CD4-positive, alpha-beta T cell treated with Interleukin-15 for 4 hours (primary cell): ENCODE measurements at regions not wholly inside any gene's neighbourhood (a gene's known extent, or its start where the extent isn't known, plus 50 kb on each side); places are given as distances from the start of the nearest gene placed in this dataset.
"Not testable (repeated sequence)": the region's sequence is repeated elsewhere in the genome, so short reads cannot be mapped to it uniquely, and the experiment has no call there.

Experiments
- DNase-seq: peaks from one replicate; pipeline ENCODE4 v3.0.0-alpha.2; 2020; ENCODE audit warnings: low spot score

- no peak for DNase-seq
Observed at GRCh38 chr20:56724241-56724757, 95.2 kb downstream of the TFAP2C start.

- no peak for DNase-seq
Observed at GRCh38 chr20:56730003-56730402, 100.9 kb downstream of the TFAP2C start.

- no peak for DNase-seq
Observed at GRCh38 chr20:56730996-56731395, 101.9 kb downstream of the TFAP2C start.

GRCh38 chr20:56731476-56731875 lies 102.4 kb downstream of the TFAP2C start:
- DNase-seq: no peak

GRCh38 chr20:56733967-56734366 lies 104.9 kb downstream of the TFAP2C start:
- no peak for DNase-seq

GRCh38 chr20:56735084-56735642 lies 106.1 kb downstream of the TFAP2C start:
- DNase-seq: no peak

- DNase-seq: no peak
Observed at GRCh38 chr20:56736285-56736857, 107.3 kb downstream of the TFAP2C start.

- DNase-seq: not testable (repeated sequence)
Observed at GRCh38 chr20:56744325-56744821, 115.3 kb downstream of the TFAP2C start.

- no peak for DNase-seq
Observed at GRCh38 chr20:56748476-56749377, 119.6 kb downstream of the TFAP2C start.

- no peak for DNase-seq
Observed at GRCh38 chr20:56750430-56750829, 121.3 kb downstream of the TFAP2C start.

- DNase-seq: no peak
Observed at GRCh38 chr20:56752274-56752673, 123.2 kb downstream of the TFAP2C start.

- no peak for DNase-seq
Observed at GRCh38 chr20:56755201-56755600, 126.1 kb downstream of the TFAP2C start.

GRCh38 chr20:56756658-56757057 lies 127.6 kb downstream of the TFAP2C start:
- not testable (repeated sequence) for DNase-seq

GRCh38 chr20:56758706-56759105 lies 129.6 kb downstream of the TFAP2C start:
- no peak for DNase-seq

GRCh38 chr20:56759741-56760278 lies 130.7 kb downstream of the TFAP2C start:
- DNase-seq: no peak

- DNase-seq: no peak
Observed at GRCh38 chr20:56760610-56761009, 131.5 kb downstream of the TFAP2C start.

- DNase-seq: no peak
Observed at GRCh38 chr20:56761393-56761792, 132.3 kb downstream of the TFAP2C start.

- no peak for DNase-seq
Observed at GRCh38 chr20:56762401-56762800, 133.3 kb downstream of the TFAP2C start.

- no peak for DNase-seq
Observed at GRCh38 chr20:56762829-56763228, 133.7 kb downstream of the TFAP2C start.

GRCh38 chr20:56764671-56765070 lies 135.6 kb downstream of the TFAP2C start:
- no peak for DNase-seq

GRCh38 chr20:56765172-56766073 lies 136.3 kb downstream of the TFAP2C start:
- DNase-seq: no peak
